ENCODE measurements at regions not wholly inside any gene's neighbourhood (a gene's known extent, or its start where the extent isn't known, plus 50 kb on each side); places are given as distances from the start of the nearest gene placed in this dataset.
A peak's percentile ranks its signal among the peaks of the same experiment; 100 is the strongest.

GRCh38 chr5:23318166-23318565, 189.2 kb upstream of the PRDM9 start:
- no peak for ATAC-seq
- Histone ChIP-seq H3K4me3 (ENCODE audit: low read length) (no peak overlapping the region), H3K4me2 (ENCODE audit: low read length) (no peak overlapping the region), H3K36me3 (ENCODE audit: low read depth, low read length) (no peaks in the 10 kb centered on the region), H3K4me1 (ENCODE audit: insufficient read depth, low read length) (peaks cover 26% of the 10 kb centered on the region), H2AFZ (ENCODE audit: low read length) (no peak overlapping the region), H3K27me3 (ENCODE audit: low read length) (no peaks in the 10 kb centered on the region), H3K9ac (ENCODE audit: low read length) (no peak overlapping the region), H3K9me2 (replicated peaks; ENCODE audit: low read length) (no peaks in the 10 kb centered on the region), H3K9me3 (ENCODE audit: low read length) (0 out of 2 replicates have a peak, but pooled peaks cover 7% of the 10 kb centered on the region), H3F3A (ENCODE audit: low read length, unreplicated experiment) (no peaks in the 10 kb centered on the region), H4K20me1 (ENCODE audit: low read length) (no peaks in the 10 kb centered on the region), H3K79me2 (ENCODE audit: low read length) (no peaks in the 10 kb centered on the region), H3K27ac (ENCODE audit: low read length) (no peak overlapping the region)
- ChIA-PET CTCF (no interaction called here), POLR2A (ENCODE audit: unreplicated experiment) (no interaction called here)
- intact Hi-C loops (cut with micrococcal nuclease), result no loop called here
- BruUV-seq (replicated peaks), result no TSS peak
- TF ChIP-seq EZH2phosphoT487 (IDR thresholded peaks at IDR 0.05; ENCODE audit: borderline replicate concordance, low read length) (no peak), EZH2 (IDR thresholded peaks at IDR 0.05; ENCODE audit: low read length, unreplicated experiment) (no peak)
- TF ChIP-seq, protein P1, sequence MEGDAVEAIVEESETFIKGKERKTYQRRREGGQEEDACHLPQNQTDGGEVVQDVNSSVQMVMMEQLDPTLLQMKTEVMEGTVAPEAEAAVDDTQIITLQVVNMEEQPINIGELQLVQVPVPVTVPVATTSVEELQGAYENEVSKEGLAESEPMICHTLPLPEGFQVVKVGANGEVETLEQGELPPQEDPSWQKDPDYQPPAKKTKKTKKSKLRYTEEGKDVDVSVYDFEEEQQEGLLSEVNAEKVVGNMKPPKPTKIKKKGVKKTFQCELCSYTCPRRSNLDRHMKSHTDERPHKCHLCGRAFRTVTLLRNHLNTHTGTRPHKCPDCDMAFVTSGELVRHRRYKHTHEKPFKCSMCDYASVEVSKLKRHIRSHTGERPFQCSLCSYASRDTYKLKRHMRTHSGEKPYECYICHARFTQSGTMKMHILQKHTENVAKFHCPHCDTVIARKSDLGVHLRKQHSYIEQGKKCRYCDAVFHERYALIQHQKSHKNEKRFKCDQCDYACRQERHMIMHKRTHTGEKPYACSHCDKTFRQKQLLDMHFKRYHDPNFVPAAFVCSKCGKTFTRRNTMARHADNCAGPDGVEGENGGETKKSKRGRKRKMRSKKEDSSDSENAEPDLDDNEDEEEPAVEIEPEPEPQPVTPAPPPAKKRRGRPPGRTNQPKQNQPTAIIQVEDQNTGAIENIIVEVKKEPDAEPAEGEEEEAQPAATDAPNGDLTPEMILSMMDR (conservative IDR thresholded peaks at IDR 0.05; ENCODE audit: low read depth, low read length), result no peak
- peak; percentile 58 for DNase-seq

GRCh38 chr5:23316060-23316591, 191.3 kb upstream of the PRDM9 start:
- H3K4me3 ChIP-seq (ENCODE audit: low read length), result no peak overlapping the region
- DNase-seq, result no peak
- peaks cover 26% of the 10 kb centered on the region for H3K4me1 ChIP-seq (ENCODE audit: insufficient read depth, low read length)
- no peaks in the 10 kb centered on the region for H3K27me3 ChIP-seq (ENCODE audit: low read length)
- no peak overlapping the region for H3K9ac ChIP-seq (ENCODE audit: low read length)
- TF ChIP-seq EZH2phosphoT487 (IDR thresholded peaks at IDR 0.05; ENCODE audit: borderline replicate concordance, low read length) (no peak), EZH2 (IDR thresholded peaks at IDR 0.05; ENCODE audit: low read length, unreplicated experiment) (no peak)
- TF ChIP-seq, protein P1 (conservative IDR thresholded peaks at IDR 0.05; ENCODE audit: low read depth, low read length), result no peak
- H3F3A ChIP-seq (ENCODE audit: low read length, unreplicated experiment), result no peaks in the 10 kb centered on the region
- H3K9me2 ChIP-seq (replicated peaks; ENCODE audit: low read length), result no peaks in the 10 kb centered on the region
- no peak overlapping the region for H3K4me2 ChIP-seq (ENCODE audit: low read length)
- CTCF ChIA-PET, result no interaction called here
- no peaks in the 10 kb centered on the region for H4K20me1 ChIP-seq (ENCODE audit: low read length)
- BruUV-seq (replicated peaks), result no TSS peak
- no peak overlapping the region for H2AFZ ChIP-seq (ENCODE audit: low read length)
- intact Hi-C loops (cut with micrococcal nuclease), result no loop called here
- no peaks in the 10 kb centered on the region for H3K79me2 ChIP-seq (ENCODE audit: low read length)
- POLR2A ChIA-PET (ENCODE audit: unreplicated experiment), result no interaction called here
- no peak for ATAC-seq
- H3K36me3 ChIP-seq (ENCODE audit: low read depth, low read length), result no peaks in the 10 kb centered on the region
- H3K9me3 ChIP-seq (ENCODE audit: low read length), result 0 out of 2 replicates have a peak, but pooled peaks cover 7% of the 10 kb centered on the region
- no peak overlapping the region for H3K27ac ChIP-seq (ENCODE audit: low read length)

- Histone ChIP-seq H4K20me1 (ENCODE audit: low read length) (no peaks in the 10 kb centered on the region), H3K4me2 (ENCODE audit: low read length) (no peak overlapping the region), H3K9ac (ENCODE audit: low read length) (no peak overlapping the region), H3K27ac (ENCODE audit: low read length) (peak overlapping the region; percentile 47), H3K9me3 (ENCODE audit: low read length) (0 out of 2 replicates have a peak, but pooled peaks cover 7% of the 10 kb centered on the region), H3K36me3 (ENCODE audit: low read depth, low read length) (no peaks in the 10 kb centered on the region), H3K9me2 (replicated peaks; ENCODE audit: low read length) (no peaks in the 10 kb centered on the region), H3F3A (ENCODE audit: low read length, unreplicated experiment) (no peaks in the 10 kb centered on the region), H2AFZ (ENCODE audit: low read length) (no peak overlapping the region), H3K27me3 (ENCODE audit: low read length) (no peaks in the 10 kb centered on the region), H3K4me1 (ENCODE audit: insufficient read depth, low read length) (peaks cover 26% of the 10 kb centered on the region), H3K79me2 (ENCODE audit: low read length) (no peaks in the 10 kb centered on the region), H3K4me3 (ENCODE audit: low read length) (no peak overlapping the region)
- intact Hi-C loops (cut with micrococcal nuclease), result no loop called here
- TF ChIP-seq, protein P1 (conservative IDR thresholded peaks at IDR 0.05; ENCODE audit: low read depth, low read length), result no peak
- TF ChIP-seq EZH2 (IDR thresholded peaks at IDR 0.05; ENCODE audit: low read length, unreplicated experiment) (no peak), EZH2phosphoT487 (IDR thresholded peaks at IDR 0.05; ENCODE audit: borderline replicate concordance, low read length) (no peak)
- DNase-seq (peak; percentile 92), ATAC-seq (peak; percentile 95)
- BruUV-seq (replicated peaks), result no TSS peak
- ChIA-PET CTCF (no interaction called here), POLR2A (ENCODE audit: unreplicated experiment) (no interaction called here)
Observed at GRCh38 chr5:23314827-23315226, 192.6 kb upstream of the PRDM9 start.

All from PC-3 (cell line).